Psoas muscle (tissue), 7 donors: ENCODE measurements at regions not wholly inside any gene's neighbourhood (a gene's known extent, or its start where the extent isn't known, plus 50 kb on each side); places are given as distances from the start of the nearest gene placed in this dataset.
"Not testable (repeated sequence)": the region's sequence is repeated elsewhere in the genome, so short reads cannot be mapped to it uniquely, and the experiment has no call there.

Source experiments
- ATAC-seq, 4 donors: fragments of 200-7000 bp; cut with Tn5 transposase; one replicate each; pipeline ENCODE4 v1.9.1; 2020; ENCODE audit warnings: moderate library complexity in 3 of 4, mild to moderate bottlenecking in 2 of 4
- DNase-seq, 2 donors: peaks; one replicate each; pipeline ENCODE4 v3.0.0-alpha.2; 2020
- H3K27ac ChIP-seq: fragments of 200-600 bp; one replicate; pipeline ENCODE4 v1.8.0; 2022
- H3K27me3 ChIP-seq, 3 donors: fragments of 200-600 bp in 1 of 3; one replicate each; pipeline versions ENCODE4 v1.6.1 to v1.8.0; 2013 to 2022; ENCODE audit warnings: low read length in 2 of 3, mild to moderate bottlenecking in 2 of 3, moderate library complexity in 1 of 3; ENCODE audit not compliant: insufficient read depth in 3 of 3
- H3K36me3 ChIP-seq, 2 donors: fragments of 200-600 bp in 1 of 2; one replicate each; pipeline versions ENCODE4 v1.6.1 to v1.8.0; 2013 to 2022; ENCODE audit warnings: low read depth in 1 of 2, mild to moderate bottlenecking in 1 of 2, moderate library complexity in 1 of 2; ENCODE audit not compliant: insufficient read depth in 1 of 2
- H3K4me1 ChIP-seq: fragments of 200-600 bp; one replicate; pipeline ENCODE4 v1.8.0; 2022
- H3K4me3 ChIP-seq: fragments of 200-600 bp; one replicate; pipeline ENCODE4 v1.8.0; 2022; ENCODE audit warnings: mild to moderate bottlenecking
- H3K9me3 ChIP-seq: fragments of 200-600 bp; one replicate; pipeline ENCODE4 v1.8.0; 2022
- WGBS, 3 donors: extraction: QIAGEN DNeasy Blood & Tissue Kit; methylation state at CpG; one replicate each; pipeline versions ENCODE4 v1.1.6 to v1.1.7; 2013; 5-methylcytosine and 5-hydroxymethylcytosine counted together
- intact Hi-C, 2 donors: fragments of 100-400 bp; cut with DNase I; formaldehyde crosslinking; loops; one replicate each; pipeline versions ENCODE4 v1.11.0 to v1.14.2; 2022
- TF ChIP-seq, protein P1 (sequence below): fragments of 200-600 bp; IDR thresholded peaks from one replicate; pipeline ENCODE4 v1.8.0; 2022; ENCODE audit warnings: antibody characterized with exemption
- donor health status: healthy with polysubstance abuse.
- donor health status: DM: no; HTN: no; CAD: no; lungs with moderate emphysema.
- donor health status: Bipolar disorder and iron deficiency.
- donor health status: healthy.
- donor health status: DM: yes; HTN: yes; CAD: no.
- donor health status: DM: no; HTN: no; CAD: no.
- donor health status: DM: yes; HTN: yes; CAD: no.

DNA sequence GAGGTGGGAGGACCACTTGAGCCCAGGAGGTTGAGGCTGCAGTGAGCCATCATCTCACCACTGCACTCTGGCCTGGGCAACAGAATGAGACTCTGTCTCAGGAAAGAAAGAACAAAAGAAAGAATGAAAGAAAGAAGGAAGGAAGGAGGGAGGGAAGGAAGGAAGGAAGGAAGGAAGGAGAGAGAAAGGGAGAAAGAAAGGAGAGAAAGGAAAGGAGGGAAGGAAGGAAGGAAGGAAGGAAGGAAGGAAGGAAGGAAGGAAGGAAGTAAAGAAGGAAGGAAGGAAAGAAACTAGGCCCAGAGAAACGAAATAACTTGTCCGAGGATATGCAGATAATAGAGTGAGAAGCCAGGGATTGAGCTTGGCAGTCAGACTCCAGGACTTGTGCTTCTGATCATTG, 102.1 kb downstream of the SKIDA1 start:
- intact Hi-C loops: no loop called here
- TF ChIP-seq, protein P1, sequence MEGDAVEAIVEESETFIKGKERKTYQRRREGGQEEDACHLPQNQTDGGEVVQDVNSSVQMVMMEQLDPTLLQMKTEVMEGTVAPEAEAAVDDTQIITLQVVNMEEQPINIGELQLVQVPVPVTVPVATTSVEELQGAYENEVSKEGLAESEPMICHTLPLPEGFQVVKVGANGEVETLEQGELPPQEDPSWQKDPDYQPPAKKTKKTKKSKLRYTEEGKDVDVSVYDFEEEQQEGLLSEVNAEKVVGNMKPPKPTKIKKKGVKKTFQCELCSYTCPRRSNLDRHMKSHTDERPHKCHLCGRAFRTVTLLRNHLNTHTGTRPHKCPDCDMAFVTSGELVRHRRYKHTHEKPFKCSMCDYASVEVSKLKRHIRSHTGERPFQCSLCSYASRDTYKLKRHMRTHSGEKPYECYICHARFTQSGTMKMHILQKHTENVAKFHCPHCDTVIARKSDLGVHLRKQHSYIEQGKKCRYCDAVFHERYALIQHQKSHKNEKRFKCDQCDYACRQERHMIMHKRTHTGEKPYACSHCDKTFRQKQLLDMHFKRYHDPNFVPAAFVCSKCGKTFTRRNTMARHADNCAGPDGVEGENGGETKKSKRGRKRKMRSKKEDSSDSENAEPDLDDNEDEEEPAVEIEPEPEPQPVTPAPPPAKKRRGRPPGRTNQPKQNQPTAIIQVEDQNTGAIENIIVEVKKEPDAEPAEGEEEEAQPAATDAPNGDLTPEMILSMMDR: no peak
- ATAC-seq: no peak

DNA sequence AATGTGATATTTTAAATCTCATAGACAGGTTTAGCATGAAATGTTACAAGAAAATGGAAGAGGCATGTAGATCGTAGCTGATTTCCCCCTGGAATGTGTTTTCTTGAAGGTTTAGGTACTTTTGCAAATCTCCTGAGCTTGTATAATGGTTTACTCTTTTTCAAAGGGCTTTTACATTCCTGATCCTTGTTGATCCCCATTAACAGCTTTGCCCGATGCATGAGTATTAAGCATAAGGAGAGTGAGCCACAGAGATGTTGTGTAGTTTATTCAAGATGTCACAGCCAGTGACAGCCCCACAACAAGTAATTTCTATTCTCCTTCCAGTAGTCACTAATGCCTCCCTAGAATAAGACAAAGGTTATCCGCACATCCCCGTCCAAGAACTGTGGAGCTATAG, 103.7 kb downstream of the SKIDA1 start:
- no peak overlapping the region for H3K27ac ChIP-seq
- 85 to 87% (median 86%) methylated on average over 4 of the region's 4 CpGs for WGBS, 3 donors
- no peaks in the 10 kb centered on the region for H3K4me1 ChIP-seq
- H3K36me3 ChIP-seq: no peaks in the 10 kb centered on the region
- DNase-seq (no peak), ATAC-seq (no peak)
- no peaks in the 10 kb centered on the region for H3K9me3 ChIP-seq
- no peak overlapping the region for H3K4me3 ChIP-seq
- intact Hi-C loops: no loop called here
- H3K27me3 ChIP-seq: no peaks in the 10 kb centered on the region
- TF ChIP-seq, protein P1: no peak

More for the DNA sequence above, 102.1 kb downstream of the SKIDA1 start:
- H3K4me1 ChIP-seq: no peaks in the 10 kb centered on the region
- 74 to 86% (median 74%) methylated on average over 2 of the region's 2 CpGs for WGBS, 3 donors
- no peak for DNase-seq
- no peak overlapping the region for H3K27ac ChIP-seq
- H3K9me3 ChIP-seq: no peaks in the 10 kb centered on the region
- no peaks in the 10 kb centered on the region for H3K27me3 ChIP-seq
- H3K36me3 ChIP-seq: no peaks in the 10 kb centered on the region
- no peak overlapping the region for H3K4me3 ChIP-seq

DNA sequence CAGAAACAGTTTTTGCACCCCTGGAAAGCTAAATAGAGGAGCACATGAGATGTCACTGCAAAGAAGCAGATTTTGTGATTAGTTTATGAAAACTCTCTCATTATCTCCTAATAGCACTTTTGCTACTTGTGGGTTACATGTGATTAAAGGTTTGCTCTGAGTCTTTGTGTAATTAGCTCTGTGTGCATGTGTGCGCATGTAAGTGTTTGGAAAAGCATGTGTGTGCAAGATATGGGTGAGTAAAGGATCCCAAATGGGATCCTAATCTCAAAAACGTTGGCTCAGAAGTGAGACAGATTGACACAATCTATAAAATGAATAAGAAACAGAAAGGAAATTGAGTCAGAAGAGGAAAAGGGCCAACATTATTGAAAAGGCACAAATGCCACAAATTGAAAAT, 104.5 kb downstream of the SKIDA1 start:
- no peaks in the 10 kb centered on the region for H3K27me3 ChIP-seq
- H3K36me3 ChIP-seq: no peaks in the 10 kb centered on the region
- no peak for DNase-seq
- 51 to 63% (median 61%) methylated on average over 2 of the region's 2 CpGs for WGBS, 3 donors
- no peak for ATAC-seq
- intact Hi-C loops: no loop called here
- H3K4me3 ChIP-seq: no peak overlapping the region
- no peaks in the 10 kb centered on the region for H3K4me1 ChIP-seq
- no peaks in the 10 kb centered on the region for H3K9me3 ChIP-seq
- no peak overlapping the region for H3K27ac ChIP-seq
- TF ChIP-seq, protein P1: no peak

DNA sequence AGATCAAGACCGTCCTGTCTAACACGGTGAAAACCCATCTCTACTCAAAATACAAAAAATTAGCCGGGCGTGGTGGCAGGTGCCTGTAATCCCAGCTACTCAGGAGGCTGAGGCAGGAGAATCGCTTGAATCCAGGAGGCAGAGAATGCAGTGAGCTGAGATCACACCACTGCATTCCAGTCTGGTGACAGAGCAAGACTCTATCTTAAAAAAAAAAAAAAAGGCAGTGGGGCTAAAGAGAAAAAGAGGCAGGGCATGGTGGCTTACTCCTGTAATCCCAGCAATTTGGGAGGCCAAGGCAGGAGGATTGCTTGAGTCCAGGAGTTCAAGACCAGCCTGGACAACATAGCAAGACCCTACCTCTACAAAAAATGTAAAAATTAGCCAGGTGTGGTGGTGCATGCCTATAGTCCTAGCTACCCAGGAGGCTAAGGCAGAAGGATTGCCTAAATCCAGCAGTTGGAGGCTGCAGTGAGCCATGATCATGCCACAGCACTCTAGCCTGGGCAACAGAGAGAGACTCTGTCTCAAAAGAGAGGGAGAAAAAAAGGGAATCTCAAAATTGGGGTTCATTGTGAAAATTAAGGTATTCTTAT, 106.4 kb downstream of the SKIDA1 start:
- 70 to 80% (median 77%) methylated on average over 5 of the region's 5 CpGs for WGBS, 3 donors
- not testable (repeated sequence) for ATAC-seq

DNA sequence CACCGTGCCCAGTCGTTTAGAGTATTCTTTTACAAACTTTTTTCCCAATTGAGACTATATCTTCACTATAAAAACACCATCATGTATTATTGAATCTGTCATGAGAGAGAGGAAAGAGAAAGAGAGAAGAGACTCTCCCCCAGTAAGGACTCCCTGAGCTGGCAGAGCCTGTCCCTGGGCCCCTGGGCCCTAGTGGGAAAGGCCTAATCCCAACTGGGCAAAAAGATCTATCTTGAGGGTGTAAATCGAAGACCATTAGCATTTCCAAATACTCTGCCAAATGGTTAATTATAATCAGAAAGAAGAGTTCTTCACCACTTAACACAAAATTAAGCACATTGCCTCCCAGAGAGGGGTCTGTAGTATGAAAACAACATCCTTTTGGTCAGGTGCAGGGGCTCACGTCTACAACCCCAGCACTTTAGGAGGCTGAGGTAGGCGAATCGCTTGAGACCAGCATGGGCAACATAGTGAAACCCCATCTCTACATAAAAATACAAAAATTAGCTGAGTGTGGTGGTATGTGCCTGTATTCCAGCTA, 108.2 kb downstream of the SKIDA1 start:
- WGBS, 3 donors: 78 to 90% (median 84%) methylated on average over 6 of the region's 6 CpGs
- Histone ChIP-seq H3K9me3 (no peaks in the 10 kb centered on the region), H3K36me3 (no peaks in the 10 kb centered on the region), H3K27me3 (no peaks in the 10 kb centered on the region), H3K4me3 (no peak overlapping the region), H3K27ac (no peak overlapping the region), H3K4me1 (no peaks in the 10 kb centered on the region)
- DNase-seq (no peak), ATAC-seq (no peak)
- TF ChIP-seq, protein P1: no peak
- intact Hi-C loops: no loop called here

More for the DNA sequence above, 106.4 kb downstream of the SKIDA1 start:
- DNase-seq, intact Hi-C loops, H3K4me1 ChIP-seq, H3K4me3 ChIP-seq, H3K36me3 ChIP-seq, H3K27me3 ChIP-seq, H3K27ac ChIP-seq, H3K9me3 ChIP-seq: not testable (repeated sequence)
